HEK293T (cell line): ENCODE measurements at regions not wholly inside any gene's neighbourhood (a gene's known extent, or its start where the extent isn't known, plus 50 kb on each side); places are given as distances from the start of the nearest gene placed in this dataset.
"Not testable (repeated sequence)": the region's sequence is repeated elsewhere in the genome, so short reads cannot be mapped to it uniquely, and the experiment has no call there.

Experiments used
- CTCF ChIA-PET: fragments of 350-600 bp; formaldehyde crosslinking; extraction: SDS; loops from one replicate; lab custom pipeline; 2021; ENCODE audit warnings: antibody characterized with exemption, inconsistent platforms; lab: Yijun Ruan, JAX
- POLR2A ChIA-PET: fragments of 350-600 bp; formaldehyde crosslinking; extraction: SDS; loops from one replicate; lab custom pipeline; 2020; ENCODE audit warnings: antibody characterized with exemption, inconsistent platforms; lab: Yijun Ruan, JAX
- DNase-seq: peaks from one replicate; pipeline ENCODE4 v3.0.0; 2012; ENCODE audit warnings: mixed read lengths; ENCODE audit errors: extremely low spot score
- ARNT ChIP-seq: fragments of 450-650 bp; IDR thresholded peaks from 2 replicates; pipeline ENCODE4 v1.6.1; 2017; ENCODE audit warnings: mild to moderate bottlenecking
- BHLHE40 ChIP-seq: fragments of 450-650 bp; IDR thresholded peaks from 2 replicates; pipeline ENCODE4 v1.6.1; 2016; ENCODE audit warnings: mild to moderate bottlenecking, moderate library complexity, borderline replicate concordance
- CTBP1 ChIP-seq: fragments of 450-650 bp; IDR thresholded peaks from 2 replicates; pipeline ENCODE4 v1.6.1; 2016; ENCODE audit warnings: borderline replicate concordance
- ELF4 ChIP-seq: fragments of 450-650 bp; IDR thresholded peaks from 2 replicates; pipeline ENCODE4 v1.6.1; 2017; ENCODE audit warnings: antibody characterized with exemption
- FOXA1 ChIP-seq: fragments of 450-650 bp; IDR thresholded peaks from 2 replicates; pipeline ENCODE4 v1.6.1; 2016; ENCODE audit warnings: mild to moderate bottlenecking
- FOXK2 ChIP-seq: fragments of 450-650 bp; IDR thresholded peaks from 2 replicates; pipeline ENCODE4 v1.6.1; 2016; ENCODE audit warnings: mild to moderate bottlenecking
- FOXM1 ChIP-seq: fragments of 450-650 bp; IDR thresholded peaks from 2 replicates; pipeline ENCODE4 v1.6.1; 2017; ENCODE audit warnings: mild to moderate bottlenecking, borderline replicate concordance
- HDGF ChIP-seq: fragments of 450-650 bp; IDR thresholded peaks from 2 replicates; pipeline ENCODE4 v1.6.1; 2017; ENCODE audit warnings: antibody characterized with exemption, borderline replicate concordance
- L3MBTL2 ChIP-seq: fragments of 450-650 bp; conservative IDR thresholded peaks from 2 replicates; pipeline ENCODE4 v1.6.1; 2016; ENCODE audit warnings: mild to moderate bottlenecking
- LEF1 ChIP-seq: fragments of 450-650 bp; IDR thresholded peaks from 2 replicates; pipeline ENCODE4 v1.6.1; 2017; ENCODE audit warnings: mild to moderate bottlenecking, borderline replicate concordance
- NFRKB ChIP-seq: fragments of 450-650 bp; IDR thresholded peaks from 2 replicates; pipeline ENCODE4 v1.6.1; 2016; ENCODE audit warnings: mild to moderate bottlenecking, moderate library complexity
- PKNOX1 ChIP-seq: fragments of 450-650 bp; IDR thresholded peaks from 2 replicates; pipeline ENCODE4 v1.6.1; 2016
- SP1 ChIP-seq: fragments of 450-650 bp; IDR thresholded peaks from 2 replicates; pipeline ENCODE4 v1.6.1; 2017
- SUZ12 ChIP-seq: fragments of 450-650 bp; IDR thresholded peaks from 2 replicates; pipeline ENCODE4 v1.6.1; 2016; ENCODE audit warnings: mild to moderate bottlenecking
- TARDBP ChIP-seq: fragments of 450-650 bp; IDR thresholded peaks from 2 replicates; pipeline ENCODE4 v1.6.1; 2016
- ZNF384 ChIP-seq: fragments of 450-650 bp; IDR thresholded peaks from 2 replicates; pipeline ENCODE4 v1.6.1; 2016

- POLR2A ChIA-PET, result no interaction called here
- TF ChIP-seq FOXK2, result no peak
- TF ChIP-seq ARNT, result no peak
- no peak for TF ChIP-seq SUZ12
- TF ChIP-seq PKNOX1, result no peak
- no peak for TF ChIP-seq NFRKB
- TF ChIP-seq L3MBTL2, result no peak
- TF ChIP-seq FOXA1, result no peak
- TF ChIP-seq CTBP1, result no peak
- TF ChIP-seq LEF1, result no peak
- no peak for TF ChIP-seq ELF4
- no peak for TF ChIP-seq FOXM1
- TF ChIP-seq HDGF, result no peak
- no peak for TF ChIP-seq BHLHE40
- TF ChIP-seq ZNF384, result no peak
- no peak for TF ChIP-seq SP1
- TF ChIP-seq TARDBP, result no peak
- CTCF ChIA-PET, result interaction anchor here (0.6 kb wide), 1 partner anchor 271 kb away, joined by 3 read pairs; no protein-coding TSS in a partner anchor
- DNase-seq, result no peak
Observed at GRCh38 chr5:92629574-92629973, 951.4 kb downstream of the NR2F1-AS1 start.

- CTCF ChIA-PET, result no interaction called here
- POLR2A ChIA-PET, result no interaction called here
- TF ChIP-seq SUZ12 (no peak), FOXK2 (no peak), PKNOX1 (no peak), FOXA1 (no peak), NFRKB (no peak), CTBP1 (no peak), ZNF384 (no peak), HDGF (no peak), FOXM1 (no peak), LEF1 (no peak), SP1 (no peak), ARNT (no peak), TARDBP (no peak), BHLHE40 (no peak), L3MBTL2 (no peak), ELF4 (no peak)
- no peak for DNase-seq
Observed at GRCh38 chr5:92629000-92629399, 952.0 kb downstream of the NR2F1-AS1 start.

- DNase-seq, result no peak
- ChIA-PET CTCF (no interaction called here), POLR2A (no interaction called here)
- TF ChIP-seq ELF4, result no peak
- TF ChIP-seq ZNF384, result no peak
- TF ChIP-seq ARNT, result no peak
- TF ChIP-seq BHLHE40, result no peak
- no peak for TF ChIP-seq HDGF
- TF ChIP-seq CTBP1, result no peak
- no peak for TF ChIP-seq FOXM1
- no peak for TF ChIP-seq TARDBP
- TF ChIP-seq FOXK2, result no peak
- TF ChIP-seq NFRKB, result no peak
- TF ChIP-seq SP1, result no peak
- no peak for TF ChIP-seq PKNOX1
- TF ChIP-seq SUZ12, result no peak
- no peak for TF ChIP-seq L3MBTL2
- no peak for TF ChIP-seq LEF1
- no peak for TF ChIP-seq FOXA1
Observed at GRCh38 chr5:92627186-92627585, 953.8 kb downstream of the NR2F1-AS1 start.

GRCh38 chr5:92616085-92616484, 964.9 kb downstream of the NR2F1-AS1 start:
- DNase-seq, result no peak
- POLR2A ChIA-PET, result no interaction called here
- CTCF ChIA-PET, result no interaction called here
- no peak for TF ChIP-seq FOXA1
- TF ChIP-seq TARDBP, result no peak
- TF ChIP-seq ARNT, result no peak
- TF ChIP-seq CTBP1, result no peak
- no peak for TF ChIP-seq L3MBTL2
- no peak for TF ChIP-seq SUZ12
- TF ChIP-seq BHLHE40, result no peak
- no peak for TF ChIP-seq HDGF
- TF ChIP-seq NFRKB, result no peak
- TF ChIP-seq LEF1, result no peak
- no peak for TF ChIP-seq FOXM1
- no peak for TF ChIP-seq PKNOX1
- no peak for TF ChIP-seq ELF4
- no peak for TF ChIP-seq SP1
- no peak for TF ChIP-seq FOXK2
- no peak for TF ChIP-seq ZNF384

GRCh38 chr5:92613546-92613945, 967.5 kb downstream of the NR2F1-AS1 start:
- POLR2A ChIA-PET, result no interaction called here
- CTCF ChIA-PET, result no interaction called here
- no peak for DNase-seq
- no peak for TF ChIP-seq ARNT
- no peak for TF ChIP-seq FOXM1
- TF ChIP-seq PKNOX1, result no peak
- no peak for TF ChIP-seq ELF4
- no peak for TF ChIP-seq L3MBTL2
- TF ChIP-seq FOXA1, result no peak
- no peak for TF ChIP-seq NFRKB
- no peak for TF ChIP-seq CTBP1
- no peak for TF ChIP-seq SP1
- no peak for TF ChIP-seq LEF1
- TF ChIP-seq BHLHE40, result no peak
- TF ChIP-seq SUZ12, result no peak
- TF ChIP-seq HDGF, result no peak
- no peak for TF ChIP-seq ZNF384

GRCh38 chr5:92610435-92610834, 970.6 kb downstream of the NR2F1-AS1 start:
- POLR2A ChIA-PET, CTCF ChIA-PET, DNase-seq: not testable (repeated sequence)
